HG03196 (cell line): ENCODE measurements at regions not wholly inside any gene's neighbourhood (a gene's known extent, or its start where the extent isn't known, plus 50 kb on each side); places are given as distances from the start of the nearest gene placed in this dataset.
"Not testable (repeated sequence)": the region's sequence is repeated elsewhere in the genome, so short reads cannot be mapped to it uniquely, and the experiment has no call there.

Experiments
- ATAC-seq: cut with Tn5 transposase; IDR thresholded peaks from one replicate; pipeline ENCODE4 v1.9.1; 2021; ENCODE audit not compliant: unreplicated experiment

- ATAC-seq, result no peak
These were observed 86.1 kb upstream of the CTAGE1 start for GRCh38 chr18:22503803-22504202.

DNA sequence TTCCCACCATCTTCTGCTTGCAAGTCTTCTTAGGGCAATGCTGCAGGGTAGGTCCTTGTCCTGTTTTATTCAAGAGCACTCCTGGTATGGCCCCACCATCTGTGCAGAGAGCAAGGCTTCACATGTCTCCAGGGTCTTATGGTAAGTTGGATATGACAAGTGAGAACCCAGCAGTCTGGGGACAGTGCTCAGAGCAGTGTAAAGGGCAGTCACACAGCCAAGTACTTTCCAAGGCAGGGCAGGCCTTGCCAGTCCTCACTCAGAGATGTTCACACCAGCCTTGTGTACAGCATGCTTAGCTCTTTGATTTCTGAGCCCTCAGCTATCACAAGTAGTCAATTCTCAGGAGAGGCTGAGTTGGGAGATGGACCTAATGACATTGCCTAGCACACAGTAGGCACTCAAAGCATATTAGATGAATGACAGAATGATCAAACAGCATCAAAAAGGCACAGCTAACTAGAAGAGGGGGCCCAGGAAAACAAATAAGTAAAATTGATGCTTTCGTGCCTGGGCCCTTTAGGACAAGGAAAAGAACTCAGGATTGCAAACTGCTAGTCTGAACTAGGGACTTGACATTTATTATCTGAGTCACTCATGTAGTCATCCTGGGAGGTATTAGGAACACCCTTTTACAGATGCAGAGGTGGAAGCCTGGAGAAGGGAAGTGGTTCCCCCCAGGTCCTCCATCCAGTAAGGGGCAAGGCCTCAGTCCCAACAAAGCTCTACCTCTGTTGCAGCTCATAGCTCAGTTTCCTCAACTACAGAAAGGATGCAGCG, 86.7 kb upstream of the CTAGE1 start:
- ATAC-seq, result no peak

DNA sequence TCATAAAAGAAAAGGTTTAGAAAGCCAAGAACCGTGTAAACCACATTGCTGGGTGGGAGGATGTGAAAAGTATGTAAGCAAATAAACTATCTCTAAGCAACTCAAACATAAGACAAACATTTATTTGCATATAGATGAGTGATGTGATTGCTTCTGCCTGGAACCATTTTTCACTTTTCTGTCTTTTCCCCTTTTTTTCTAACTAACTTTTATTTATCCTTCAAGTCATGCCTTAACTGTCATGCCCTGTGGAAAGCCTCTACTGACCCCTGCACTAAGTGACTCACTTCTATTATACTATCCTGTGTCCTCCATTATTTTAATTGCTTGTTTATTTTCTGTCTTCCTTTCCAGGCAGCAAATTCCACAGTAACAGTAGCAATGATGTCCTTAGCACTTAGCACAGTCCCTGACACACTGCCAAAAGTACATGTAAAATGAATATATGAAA, 87.5 kb upstream of the CTAGE1 start:
- no peak for ATAC-seq

- no peak for ATAC-seq
These were observed 89.3 kb upstream of the CTAGE1 start for GRCh38 chr18:22507055-22507454.

DNA sequence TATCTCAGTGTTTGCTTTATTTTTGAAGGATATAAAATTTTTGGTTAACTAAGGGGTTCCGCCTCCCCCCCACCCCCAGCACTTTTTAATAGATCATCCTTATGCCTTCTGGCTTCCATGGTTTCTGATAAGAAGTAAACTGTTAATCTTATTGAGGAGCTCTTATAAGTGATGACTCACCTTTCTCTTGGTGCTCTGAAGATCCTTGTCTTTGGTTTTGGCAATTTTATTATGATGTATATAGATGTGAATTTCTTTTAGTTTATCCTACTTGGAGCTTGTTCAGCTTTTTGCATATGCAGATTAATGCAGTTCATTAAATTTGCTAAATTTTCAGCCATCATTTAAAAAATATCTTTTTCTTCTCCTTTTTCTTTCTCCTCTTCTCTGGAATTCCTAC, 91.7 kb upstream of the CTAGE1 start:
- no peak for ATAC-seq

- no peak for ATAC-seq
These were observed 93.0 kb upstream of the CTAGE1 start for GRCh38 chr18:22510697-22511096.

DNA sequence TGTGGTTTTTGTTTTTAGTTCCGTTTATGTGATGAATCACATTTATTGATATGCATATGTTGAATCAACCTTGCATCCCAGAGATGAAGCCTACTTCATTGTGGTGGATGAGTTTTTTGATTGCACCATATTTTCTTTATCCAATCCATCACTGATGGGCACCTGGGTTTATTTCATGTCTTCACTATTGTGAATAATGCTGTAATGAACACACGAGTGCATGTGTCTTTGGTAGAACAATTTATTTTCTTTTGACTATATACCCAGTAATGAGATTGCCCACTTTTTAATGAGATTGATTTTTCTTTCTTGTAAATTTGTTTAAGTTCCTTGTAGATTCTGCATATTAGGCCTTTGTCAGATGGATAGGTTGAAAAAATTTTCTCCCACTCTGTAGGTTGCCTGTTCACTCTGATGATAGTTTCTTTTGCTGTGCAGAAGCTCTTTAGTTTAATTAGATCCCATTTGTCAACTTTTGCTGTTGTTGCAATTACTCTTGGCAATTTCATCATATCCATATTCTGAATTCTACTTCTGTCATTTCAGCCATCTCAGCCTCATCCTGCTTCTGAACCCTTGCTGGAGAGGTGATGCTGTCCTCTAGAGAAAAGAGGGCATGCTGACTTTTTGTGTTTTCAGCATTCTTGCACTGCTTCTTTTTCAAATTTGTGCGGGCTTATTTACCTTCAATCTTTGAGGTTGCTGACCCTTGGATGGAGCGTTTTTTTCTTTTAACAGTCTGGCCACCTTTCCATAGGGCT, 96.2 kb upstream of the CTAGE1 start:
- ATAC-seq, result no peak

DNA sequence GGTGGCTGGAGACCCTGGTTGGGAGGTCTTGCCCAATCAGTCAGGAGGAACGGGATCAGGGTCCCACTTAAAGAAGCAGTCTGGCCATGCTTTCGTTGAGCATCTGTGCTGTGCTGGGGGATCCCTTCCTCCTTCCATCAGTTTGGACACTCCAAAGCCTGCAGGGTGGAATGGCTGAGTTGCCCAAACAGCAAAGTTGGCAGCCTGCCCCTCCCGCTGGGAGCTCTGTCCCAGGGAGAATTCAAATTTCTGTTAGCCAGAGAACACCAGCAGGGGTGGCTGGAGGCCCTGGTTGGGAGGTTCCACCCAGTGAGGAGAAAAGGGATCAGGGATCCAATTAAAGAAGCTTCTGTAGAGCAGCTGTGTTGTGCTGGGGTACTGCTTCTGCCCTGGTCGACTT, 96.9 kb upstream of the CTAGE1 start:
- no peak for ATAC-seq

GRCh38 chr18:22515250-22515649, 97.5 kb upstream of the CTAGE1 start:
- ATAC-seq, result no peak

- ATAC-seq, result no peak
These were observed 99.6 kb upstream of the CTAGE1 start for GRCh38 chr18:22517356-22517755.

DNA sequence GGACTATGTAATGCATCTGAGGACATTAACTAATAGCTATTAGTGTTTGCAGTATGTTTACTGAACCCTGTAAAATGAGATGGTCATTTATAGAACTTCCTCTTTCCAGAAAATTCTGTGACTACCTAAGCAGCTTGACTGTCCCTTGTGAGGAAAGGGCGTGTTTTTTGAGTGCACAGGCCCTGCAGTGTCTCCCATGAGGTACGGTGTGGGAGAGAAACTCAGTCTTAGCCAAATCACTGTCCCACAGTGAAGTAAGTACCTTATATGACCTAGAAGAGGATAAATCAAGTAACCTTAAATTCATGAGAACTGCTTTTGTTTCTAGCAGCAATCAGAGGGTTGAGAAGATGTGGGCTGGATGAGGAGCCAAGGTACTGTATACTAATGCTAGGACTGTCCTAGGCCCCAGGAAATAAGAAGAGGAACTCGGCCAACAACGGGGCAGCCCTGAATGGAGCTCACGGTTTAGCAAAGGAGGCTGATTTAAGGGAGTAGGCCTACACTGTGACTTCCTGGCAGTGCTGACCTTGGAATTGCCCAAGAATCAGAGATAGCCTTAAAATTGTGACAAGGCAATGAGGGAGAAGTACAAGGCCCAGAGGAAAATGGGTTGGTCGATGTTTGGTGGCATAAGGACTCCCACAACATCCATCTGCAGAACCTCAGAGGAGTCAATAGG, 103.5 kb upstream of the CTAGE1 start:
- ATAC-seq, result no peak

DNA sequence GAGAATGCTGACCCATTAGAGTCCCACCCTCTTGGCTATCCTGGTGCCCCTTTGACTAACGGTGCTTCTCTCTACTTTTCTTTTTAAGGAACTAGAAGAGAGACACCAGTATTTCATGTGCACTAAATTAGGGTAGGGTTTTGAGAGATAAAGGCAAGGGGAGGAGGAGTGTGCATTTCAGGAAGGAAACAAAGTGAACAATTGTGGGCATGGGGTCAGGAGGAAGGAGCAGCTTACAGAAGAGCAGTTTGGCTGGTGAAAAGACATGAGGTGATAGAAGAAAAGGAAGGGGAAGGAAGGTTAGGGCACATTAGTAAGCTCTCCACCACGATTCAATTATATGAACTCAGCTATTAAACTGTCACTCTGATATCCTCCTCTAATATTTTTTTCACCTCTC, 105.8 kb upstream of the CTAGE1 start:
- ATAC-seq, result no peak

- ATAC-seq, result no peak
These were observed 107.1 kb upstream of the CTAGE1 start for GRCh38 chr18:22524783-22525182.

DNA sequence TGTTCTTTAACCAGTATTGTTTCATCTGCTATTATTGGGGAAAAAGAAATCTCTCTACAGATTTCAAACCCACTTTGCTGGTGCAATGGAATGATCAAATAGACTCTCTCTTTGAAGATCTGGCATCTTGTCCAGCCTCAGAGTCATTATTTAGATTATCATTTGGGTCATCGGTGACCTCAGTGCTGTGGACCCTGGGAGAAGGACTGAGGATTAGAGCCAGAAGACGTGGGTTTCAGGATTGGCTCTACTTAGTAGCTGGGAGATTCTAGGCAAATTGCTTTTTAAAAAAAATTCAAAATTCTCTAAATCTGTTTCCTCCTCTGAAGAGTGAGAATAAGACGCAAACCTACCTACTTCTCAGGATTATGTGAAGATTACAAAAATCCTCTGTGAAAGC, 107.6 kb upstream of the CTAGE1 start:
- no peak for ATAC-seq

GRCh38 chr18:22525883-22526282, 108.2 kb upstream of the CTAGE1 start:
- ATAC-seq, result no peak

GRCh38 chr18:22528291-22528690, 110.6 kb upstream of the CTAGE1 start:
- ATAC-seq, result no peak

- ATAC-seq, result not testable (repeated sequence)
These were observed 117.0 kb upstream of the CTAGE1 start for GRCh38 chr18:22534706-22535105.

DNA sequence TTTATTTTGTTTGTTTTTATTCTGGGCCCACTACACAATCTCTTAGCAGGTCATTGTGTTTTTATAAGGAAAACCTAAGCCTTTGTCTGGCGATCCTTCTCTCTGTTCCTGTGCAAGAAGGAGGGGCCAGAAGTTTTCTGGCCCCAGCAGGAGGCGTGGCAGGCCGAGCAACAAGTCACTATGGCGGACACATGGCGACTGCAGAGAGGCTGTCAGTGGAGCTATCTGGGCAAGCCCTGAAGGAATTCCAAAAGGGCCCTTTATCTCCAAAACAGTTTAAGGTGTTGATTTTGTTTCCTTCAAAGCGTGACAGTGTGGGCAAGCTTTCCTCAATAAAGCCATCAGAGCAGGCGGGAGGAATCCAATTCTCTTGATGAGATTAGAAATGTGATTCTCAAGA, 118.8 kb upstream of the CTAGE1 start:
- ATAC-seq, result no peak

- ATAC-seq, result no peak
These were observed 120.7 kb upstream of the CTAGE1 start for GRCh38 chr18:22538426-22538825.

GRCh38 chr18:22539051-22539765, 121.5 kb upstream of the CTAGE1 start:
- ATAC-seq, result no peak

DNA sequence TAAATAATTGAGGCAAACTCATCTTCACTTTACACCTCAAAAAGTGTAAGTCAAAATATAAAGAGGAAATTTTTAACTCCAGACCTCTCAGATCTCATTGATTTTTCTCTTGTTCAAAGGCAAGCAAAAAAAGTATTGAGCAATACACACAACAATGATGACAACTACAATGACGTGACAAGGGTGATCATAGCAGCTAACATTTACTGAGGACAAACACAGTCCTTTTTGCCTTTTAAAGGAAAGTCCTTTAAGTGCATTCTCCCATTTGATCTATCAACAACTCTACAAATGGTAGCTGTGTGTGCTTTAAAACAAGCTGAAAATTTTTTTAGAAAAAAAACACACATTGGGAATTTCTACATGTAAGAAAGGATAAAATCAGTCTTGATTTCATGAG, 123.5 kb upstream of the CTAGE1 start:
- no peak for ATAC-seq
